Endodermal cell (in vitro differentiated cells): ENCODE measurements at regions not wholly inside any gene's neighbourhood (a gene's known extent, or its start where the extent isn't known, plus 50 kb on each side); places are given as distances from the start of the nearest gene placed in this dataset.

ENCODE experiments used
- DNase-seq: peaks from one replicate; pipeline ENCODE4 v3.0.0-alpha.2; 2017
- H3K27ac ChIP-seq: 2 replicates; pipeline ENCODE4 v1.5.1; 2013; ENCODE audit warnings: mild to moderate bottlenecking, low read depth, low read length, moderate library complexity
- H3K27me3 ChIP-seq: 2 replicates; pipeline ENCODE4 v1.6.1; 2013; ENCODE audit warnings: mild to moderate bottlenecking, low read length, moderate library complexity; ENCODE audit not compliant: insufficient read depth, control insufficient read depth, poor library complexity, severe bottlenecking
- H3K36me3 ChIP-seq: 2 replicates; pipeline ENCODE4 v1.7.0; 2013; ENCODE audit warnings: mild to moderate bottlenecking, low read length, moderate library complexity; ENCODE audit not compliant: control insufficient read depth, insufficient read depth
- H3K4me1 ChIP-seq: one replicate; pipeline ENCODE4 v1.7.0; 2013; ENCODE audit warnings: low read length; ENCODE audit not compliant: control insufficient read depth, insufficient read depth
- H3K4me3 ChIP-seq: 2 replicates; pipeline ENCODE4 v1.5.1; 2013; ENCODE audit warnings: mild to moderate bottlenecking, low read length, moderate library complexity
- H3K9ac ChIP-seq: 2 replicates; pipeline ENCODE4 v1.6.1; 2013; ENCODE audit warnings: mild to moderate bottlenecking, low read length, moderate library complexity; ENCODE audit not compliant: poor library complexity, severe bottlenecking; ENCODE audit errors: extremely low read depth
- H3K9me3 ChIP-seq: 2 replicates; pipeline ENCODE4 v1.6.1; 2013; ENCODE audit warnings: mild to moderate bottlenecking, low read length, moderate library complexity; ENCODE audit not compliant: control insufficient read depth
- H3K27ac Mint-ChIP-seq: 2 replicates; pipeline ENCODE4 v1.8.0; 2020; ENCODE audit warnings: mixed read lengths
- H3K27me3 Mint-ChIP-seq: 2 replicates; pipeline ENCODE4 v1.8.0; 2021; ENCODE audit warnings: mild to moderate bottlenecking, mixed read lengths; ENCODE audit not compliant: insufficient read depth
- H3K36me3 Mint-ChIP-seq: 2 replicates; pipeline ENCODE4 v1.8.0; 2020; ENCODE audit warnings: low read depth, mixed read lengths
- H3K4me1 Mint-ChIP-seq: 2 replicates; pipeline ENCODE4 v1.8.0; 2020; ENCODE audit warnings: mixed read lengths
- H3K4me3 Mint-ChIP-seq: 2 replicates; pipeline ENCODE4 v1.8.0; 2020; ENCODE audit warnings: mild to moderate bottlenecking, moderate library complexity, mixed read lengths
- H3K9me3 Mint-ChIP-seq: 2 replicates; pipeline ENCODE4 v1.8.0; 2020; ENCODE audit warnings: mild to moderate bottlenecking, mixed read lengths
- CTCF ChIP-seq: fragments of 200-600 bp; sonication (generic); conservative IDR thresholded peaks from 2 replicates; pipeline ENCODE4 v1.5.0; 2021; ENCODE audit warnings: antibody characterized with exemption, mild to moderate bottlenecking
- WGBS, 2 experiments: methylation state at CpG; one replicate each; pipeline versions ENCODE4 v1.1.5 to v1.1.7; 2013; ENCODE audit warnings: missing lambda C conversion rate in 2 of 2, mixed read lengths in 1 of 2; ENCODE audit not compliant: insufficient coverage in 1 of 2, insufficient read length in 1 of 2; 5-methylcytosine and 5-hydroxymethylcytosine counted together

- H3K4me1 Mint-ChIP-seq = no peaks in the 10 kb centered on the region
- Histone ChIP-seq H3K27me3 (no peaks in the 10 kb centered on the region), H3K9me3 (no peaks in the 10 kb centered on the region), H3K4me3 (no peak overlapping the region), H3K27ac (no peak overlapping the region), H3K36me3 (no peaks in the 10 kb centered on the region), H3K4me1 (no peaks in the 10 kb centered on the region), H3K9ac (no peak overlapping the region)
- 86 to 90% methylated on average over 5 to 6 of the region's 6 CpGs for WGBS, 2 experiments
- peaks cover 10% of the 10 kb centered on the region for H3K27me3 Mint-ChIP-seq
- no peak overlapping the region for H3K27ac Mint-ChIP-seq
- H3K36me3 Mint-ChIP-seq = no peaks in the 10 kb centered on the region
- TF ChIP-seq CTCF = no peak
- DNase-seq = peak; percentile 34
- H3K4me3 Mint-ChIP-seq = no peak overlapping the region
- no peaks in the 10 kb centered on the region for H3K9me3 Mint-ChIP-seq
Observed at GRCh38 chr12:107545737-107546353, 139.8 kb upstream of the PWP1 start.

- H3K36me3 ChIP-seq = no peaks in the 10 kb centered on the region
- no peak overlapping the region for H3K9ac ChIP-seq
- Mint-ChIP-seq H3K9me3 (no peaks in the 10 kb centered on the region), H3K36me3 (no peaks in the 10 kb centered on the region), H3K4me3 (no peak overlapping the region), H3K4me1 (no peaks in the 10 kb centered on the region), H3K27ac (no peak overlapping the region), H3K27me3 (peaks cover 7% of the 10 kb centered on the region)
- H3K4me1 ChIP-seq = no peaks in the 10 kb centered on the region
- peak; percentile 18 for DNase-seq
- H3K4me3 ChIP-seq = no peak overlapping the region
- no peaks in the 10 kb centered on the region for H3K27me3 ChIP-seq
- WGBS, 2 experiments = 85 to 96% methylated on average over 3 of the region's 3 CpGs
- TF ChIP-seq CTCF = no peak
- no peak overlapping the region for H3K27ac ChIP-seq
- H3K9me3 ChIP-seq = no peaks in the 10 kb centered on the region
Observed at GRCh38 chr12:107547389-107547788, 138.2 kb upstream of the PWP1 start.

- Mint-ChIP-seq H3K9me3 (no peaks in the 10 kb centered on the region), H3K36me3 (no peaks in the 10 kb centered on the region), H3K4me3 (no peak overlapping the region), H3K27me3 (peaks cover 7% of the 10 kb centered on the region), H3K27ac (no peak overlapping the region), H3K4me1 (no peaks in the 10 kb centered on the region)
- Histone ChIP-seq H3K4me1 (no peaks in the 10 kb centered on the region), H3K27me3 (no peaks in the 10 kb centered on the region), H3K4me3 (no peak overlapping the region), H3K9me3 (no peaks in the 10 kb centered on the region), H3K36me3 (no peaks in the 10 kb centered on the region), H3K27ac (no peak overlapping the region), H3K9ac (no peak overlapping the region)
- DNase-seq = peak; percentile 12
- 90 to 100% methylated on average over 1 to 4 of the region's 4 CpGs for WGBS, 2 experiments
- TF ChIP-seq CTCF = no peak
Observed at GRCh38 chr12:107549651-107550480, 135.7 kb upstream of the PWP1 start.
